ENCODE measurements at regions not wholly inside any gene's neighbourhood (a gene's known extent, or its start where the extent isn't known, plus 50 kb on each side); places are given as distances from the start of the nearest gene placed in this dataset.

DNA sequence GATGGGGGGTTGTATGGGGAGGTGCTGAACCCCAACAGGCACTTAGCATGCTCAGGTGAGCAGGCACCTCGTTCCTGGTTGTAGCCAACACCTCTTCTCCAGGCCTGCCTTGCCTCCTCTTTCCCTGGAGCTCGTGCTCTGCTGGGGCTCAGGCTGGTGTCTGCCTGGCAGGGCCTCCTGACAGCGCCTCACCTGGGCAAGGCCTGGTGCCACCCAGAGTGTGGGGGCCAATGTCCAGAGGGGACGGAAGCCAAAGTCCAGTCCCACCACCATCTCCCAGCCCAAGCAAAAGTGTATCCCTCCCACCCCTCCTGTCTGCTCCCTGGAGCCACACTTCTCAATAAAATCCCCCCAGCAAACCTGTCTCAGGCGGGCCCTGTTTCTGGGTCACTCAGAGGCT is 304.2 kb upstream of the TNRC6C start:
- TF ChIP-seq, protein P1, sequence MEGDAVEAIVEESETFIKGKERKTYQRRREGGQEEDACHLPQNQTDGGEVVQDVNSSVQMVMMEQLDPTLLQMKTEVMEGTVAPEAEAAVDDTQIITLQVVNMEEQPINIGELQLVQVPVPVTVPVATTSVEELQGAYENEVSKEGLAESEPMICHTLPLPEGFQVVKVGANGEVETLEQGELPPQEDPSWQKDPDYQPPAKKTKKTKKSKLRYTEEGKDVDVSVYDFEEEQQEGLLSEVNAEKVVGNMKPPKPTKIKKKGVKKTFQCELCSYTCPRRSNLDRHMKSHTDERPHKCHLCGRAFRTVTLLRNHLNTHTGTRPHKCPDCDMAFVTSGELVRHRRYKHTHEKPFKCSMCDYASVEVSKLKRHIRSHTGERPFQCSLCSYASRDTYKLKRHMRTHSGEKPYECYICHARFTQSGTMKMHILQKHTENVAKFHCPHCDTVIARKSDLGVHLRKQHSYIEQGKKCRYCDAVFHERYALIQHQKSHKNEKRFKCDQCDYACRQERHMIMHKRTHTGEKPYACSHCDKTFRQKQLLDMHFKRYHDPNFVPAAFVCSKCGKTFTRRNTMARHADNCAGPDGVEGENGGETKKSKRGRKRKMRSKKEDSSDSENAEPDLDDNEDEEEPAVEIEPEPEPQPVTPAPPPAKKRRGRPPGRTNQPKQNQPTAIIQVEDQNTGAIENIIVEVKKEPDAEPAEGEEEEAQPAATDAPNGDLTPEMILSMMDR (IDR thresholded peaks at IDR 0.05), result no peak
- TF ChIP-seq POLR2A (IDR thresholded peaks at IDR 0.05) (no peak), POLR2AphosphoS5 (IDR thresholded peaks at IDR 0.05; ENCODE audit: insufficient read depth in 1 of 2, low read depth in 1 of 2) (no peak)

Measured in vagina (tissue), 2 donors.